Thyroid gland (tissue), 4 donors: ENCODE measurements at regions not wholly inside any gene's neighbourhood (a gene's known extent, or its start where the extent isn't known, plus 50 kb on each side); places are given as distances from the start of the nearest gene placed in this dataset.

ENCODE experiments used
- DNase-seq, 2 donors: peaks; one replicate each; pipeline ENCODE4 v3.0.0-alpha.2; 2019
- H3K27ac ChIP-seq, 3 donors: fragments of 200-600 bp; sonication (generic); 1 replicate in 2 of 3; 2 replicates in 1 of 3; pipeline ENCODE4 v1.5.1; 2016 to 2019; ENCODE audit warnings: mild to moderate bottlenecking in 1 of 3, moderate library complexity in 1 of 3
- H3K27me3 ChIP-seq: fragments of 200-600 bp; sonication (generic); one replicate; pipeline ENCODE4 v1.5.1; 2019
- H3K36me3 ChIP-seq, 2 donors: fragments of 200-600 bp; sonication (generic); one replicate each; pipeline ENCODE4 v1.5.1; 2016 to 2019
- H3K4me1 ChIP-seq, 2 donors: fragments of 200-600 bp; sonication (generic); one replicate each; pipeline ENCODE4 v1.5.1; 2017 to 2019
- H3K4me3 ChIP-seq, 3 donors: fragments of 200-600 bp; sonication (generic); replicated peaks in 1 of 3; 1 replicate in 2 of 3; 2 replicates in 1 of 3; pipeline ENCODE4 v1.5.1; 2016; ENCODE audit warnings: mild to moderate bottlenecking in 1 of 3
- H3K9me3 ChIP-seq: fragments of 200-600 bp; sonication (generic); one replicate; pipeline ENCODE4 v1.5.1; 2017
- POLR2A ChIP-seq, 2 donors: fragments of 450-650 bp; IDR thresholded peaks; one replicate each; pipeline ENCODE4 v1.6.1; 2017; ENCODE audit warnings: antibody characterized with exemption in 2 of 2, mild to moderate bottlenecking in 2 of 2, moderate library complexity in 1 of 2
- WGBS, 2 donors: methylation state at CpG; one replicate each; pipeline ENCODE4 v1.1.5; 2017; 5-methylcytosine and 5-hydroxymethylcytosine counted together
- intact Hi-C: fragments of 100-400 bp; cut with DNase I; formaldehyde crosslinking; loops from one replicate; pipeline ENCODE4 v1.15.1; 2023
- TF ChIP-seq, protein P1 (sequence below), 6 experiments: fragments of 200-600 bp in 3 of 6; fragments of 450-650 bp in 3 of 6; sonication (generic) in 3 of 6; IDR thresholded peaks; one replicate each; pipeline ENCODE4 v1.5.1; 2016 to 2019; ENCODE audit warnings: antibody characterized with exemption in 6 of 6, mild to moderate bottlenecking in 2 of 6, inconsistent platforms in 1 of 6, moderate library complexity in 1 of 6

DNA sequence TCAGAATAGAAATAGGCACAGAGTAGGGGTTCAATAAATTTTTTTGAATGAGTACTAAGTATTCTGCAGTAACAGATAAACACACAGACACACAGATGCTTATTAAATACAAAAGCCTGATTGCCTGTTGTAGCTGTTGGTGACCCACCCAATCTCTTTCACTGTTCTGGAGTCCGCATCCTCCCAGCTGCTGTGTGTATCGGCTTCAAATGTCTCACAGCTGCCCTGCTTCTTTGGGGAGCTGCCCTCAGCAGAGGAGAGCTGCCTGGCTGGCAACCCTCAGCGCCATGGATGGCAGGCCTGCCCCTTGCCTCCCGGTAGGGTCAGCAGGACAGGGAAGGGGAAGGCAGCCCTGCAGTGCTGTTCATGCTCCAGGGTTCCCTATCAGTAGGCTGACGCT lies 50.5 kb upstream of the PRNP start:
- Histone ChIP-seq H3K9me3 (no peaks in the 10 kb centered on the region), H3K4me3 (no peak overlapping the region), H3K27me3 (no peaks in the 10 kb centered on the region), H3K27ac (no peak overlapping the region), H3K36me3 (no peaks in the 10 kb centered on the region), H3K4me1 (no peaks in the 10 kb centered on the region)
- TF ChIP-seq POLR2A (IDR thresholded peaks at IDR 0.05) = no peak
- TF ChIP-seq, protein P1, sequence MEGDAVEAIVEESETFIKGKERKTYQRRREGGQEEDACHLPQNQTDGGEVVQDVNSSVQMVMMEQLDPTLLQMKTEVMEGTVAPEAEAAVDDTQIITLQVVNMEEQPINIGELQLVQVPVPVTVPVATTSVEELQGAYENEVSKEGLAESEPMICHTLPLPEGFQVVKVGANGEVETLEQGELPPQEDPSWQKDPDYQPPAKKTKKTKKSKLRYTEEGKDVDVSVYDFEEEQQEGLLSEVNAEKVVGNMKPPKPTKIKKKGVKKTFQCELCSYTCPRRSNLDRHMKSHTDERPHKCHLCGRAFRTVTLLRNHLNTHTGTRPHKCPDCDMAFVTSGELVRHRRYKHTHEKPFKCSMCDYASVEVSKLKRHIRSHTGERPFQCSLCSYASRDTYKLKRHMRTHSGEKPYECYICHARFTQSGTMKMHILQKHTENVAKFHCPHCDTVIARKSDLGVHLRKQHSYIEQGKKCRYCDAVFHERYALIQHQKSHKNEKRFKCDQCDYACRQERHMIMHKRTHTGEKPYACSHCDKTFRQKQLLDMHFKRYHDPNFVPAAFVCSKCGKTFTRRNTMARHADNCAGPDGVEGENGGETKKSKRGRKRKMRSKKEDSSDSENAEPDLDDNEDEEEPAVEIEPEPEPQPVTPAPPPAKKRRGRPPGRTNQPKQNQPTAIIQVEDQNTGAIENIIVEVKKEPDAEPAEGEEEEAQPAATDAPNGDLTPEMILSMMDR (IDR thresholded peaks at IDR 0.05) = no peak
- intact Hi-C loops = no loop called here
- WGBS, 2 donors = 84 to 94% methylated on average over 5 of the region's 5 CpGs
- no peak for DNase-seq

DNA sequence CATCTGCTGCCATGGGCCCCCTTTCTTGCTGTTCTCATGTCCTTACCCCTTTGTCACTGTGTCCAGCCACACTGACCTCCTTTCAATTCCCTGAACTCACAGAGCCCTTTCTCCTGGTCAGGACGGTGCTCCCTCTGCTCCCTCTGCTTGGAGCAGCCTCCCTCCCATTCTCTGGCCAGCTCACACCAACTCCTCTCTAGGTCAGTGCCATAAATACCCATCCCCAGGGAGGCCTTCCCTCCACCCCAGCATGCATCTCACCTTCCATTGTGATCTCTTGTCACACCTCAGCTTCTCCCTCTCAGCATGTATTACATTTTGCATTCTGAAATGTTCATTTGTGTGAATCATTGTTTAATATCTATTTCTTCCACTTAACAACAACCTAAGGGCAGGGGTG lies 50.9 kb upstream of the PRNP start:
- 56 to 65% methylated on average over 1 of the region's 1 CpG for WGBS, 2 donors
- DNase-seq = no peak
- no peaks in the 10 kb centered on the region for H3K36me3 ChIP-seq
- TF ChIP-seq, protein P1 (IDR thresholded peaks at IDR 0.05) = no peak
- TF ChIP-seq POLR2A (IDR thresholded peaks at IDR 0.05) = no peak
- H3K27me3 ChIP-seq = no peaks in the 10 kb centered on the region
- no peak overlapping the region for H3K27ac ChIP-seq
- no peak overlapping the region for H3K4me3 ChIP-seq
- intact Hi-C loops = no loop called here
- H3K9me3 ChIP-seq = no peaks in the 10 kb centered on the region
- no peaks in the 10 kb centered on the region for H3K4me1 ChIP-seq

DNA sequence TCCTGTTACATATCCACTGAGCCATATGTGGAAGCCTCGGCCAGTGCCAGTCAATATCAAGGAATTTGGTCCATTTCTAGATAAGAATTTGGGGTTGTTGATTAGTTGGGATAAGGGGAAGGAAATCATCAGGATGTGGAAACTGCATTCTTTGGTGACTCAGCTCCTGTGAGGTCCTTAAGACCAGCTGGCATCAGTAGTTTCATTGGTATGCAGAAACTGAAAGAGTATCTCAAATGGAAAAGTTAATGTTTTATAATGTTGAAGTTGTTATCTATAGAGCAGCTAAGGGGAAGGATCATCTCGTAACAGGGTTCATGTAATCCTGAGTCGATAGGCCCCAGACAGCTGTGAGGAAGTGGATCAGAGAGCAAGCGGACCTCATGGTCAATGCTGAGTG lies 52.5 kb upstream of the PRNP start:
- Histone ChIP-seq H3K27ac (no peak overlapping the region), H3K9me3 (no peaks in the 10 kb centered on the region), H3K27me3 (no peaks in the 10 kb centered on the region), H3K4me1 (no peaks in the 10 kb centered on the region), H3K4me3 (no peak overlapping the region), H3K36me3 (no peaks in the 10 kb centered on the region)
- DNase-seq = no peak
- 79 to 82% methylated on average over 4 of the region's 4 CpGs for WGBS, 2 donors
- no peak for TF ChIP-seq POLR2A (IDR thresholded peaks at IDR 0.05)
- TF ChIP-seq, protein P1 (IDR thresholded peaks at IDR 0.05) = no peak
- intact Hi-C loops = no loop called here

DNA sequence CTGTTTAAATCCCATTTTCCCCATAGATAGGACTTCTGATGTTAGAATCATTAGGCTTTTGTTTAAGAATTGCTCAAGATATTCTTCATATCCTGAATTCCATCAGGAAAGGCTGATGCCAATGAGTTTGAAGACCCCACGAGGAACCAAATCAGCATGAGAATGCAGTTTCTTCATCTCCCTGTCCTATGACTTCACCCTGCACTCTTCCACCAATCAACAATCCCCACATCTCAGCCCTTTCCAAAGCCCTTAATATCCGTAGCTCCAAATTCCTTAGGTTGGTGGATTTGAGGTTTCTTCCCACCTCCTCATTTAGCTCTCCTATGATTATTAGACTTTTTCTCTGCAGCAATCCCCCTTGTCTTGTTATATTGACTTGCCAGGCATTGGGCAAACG lies 52.9 kb upstream of the PRNP start:
- no peak overlapping the region for H3K27ac ChIP-seq
- WGBS, 2 donors = 69 to 76% methylated on average over 3 of the region's 3 CpGs

DNA sequence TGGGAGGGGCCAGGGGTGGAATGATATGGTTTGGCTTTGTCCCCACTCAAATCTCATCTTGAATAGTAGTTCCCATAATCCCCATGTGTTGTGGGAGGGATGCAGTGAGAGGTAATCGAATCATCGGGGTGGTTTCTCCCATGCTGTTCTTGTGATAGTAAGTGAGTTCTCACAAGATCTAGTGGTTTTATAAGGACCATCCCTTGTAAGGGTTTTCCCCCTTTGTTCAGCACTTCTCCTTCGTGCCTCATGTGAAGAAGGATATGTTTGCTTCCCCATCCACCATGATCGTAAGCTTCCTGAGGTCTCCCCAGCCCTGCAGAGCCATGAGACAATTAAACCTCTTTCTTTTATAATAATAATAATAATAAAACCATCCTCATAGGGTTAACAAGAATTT lies 53.4 kb upstream of the PRNP start:
- intact Hi-C loops = no loop called here
- H3K4me3 ChIP-seq = no peak overlapping the region
- no peak overlapping the region for H3K27ac ChIP-seq
- no peaks in the 10 kb centered on the region for H3K36me3 ChIP-seq
- H3K9me3 ChIP-seq = no peaks in the 10 kb centered on the region
- DNase-seq = no peak
- H3K27me3 ChIP-seq = no peaks in the 10 kb centered on the region
- 83 to 92% methylated on average over 4 of the region's 4 CpGs for WGBS, 2 donors
- H3K4me1 ChIP-seq = no peaks in the 10 kb centered on the region
- no peak for TF ChIP-seq POLR2A (IDR thresholded peaks at IDR 0.05)
- TF ChIP-seq, protein P1 (IDR thresholded peaks at IDR 0.05) = no peak

More for the DNA sequence above, 52.9 kb upstream of the PRNP start:
- DNase-seq = no peak
- no peaks in the 10 kb centered on the region for H3K27me3 ChIP-seq
- intact Hi-C loops = no loop called here
- no peaks in the 10 kb centered on the region for H3K36me3 ChIP-seq
- no peak overlapping the region for H3K4me3 ChIP-seq
- no peak for TF ChIP-seq POLR2A (IDR thresholded peaks at IDR 0.05)
- TF ChIP-seq, protein P1 (IDR thresholded peaks at IDR 0.05) = no peak
- H3K4me1 ChIP-seq = no peaks in the 10 kb centered on the region
- H3K9me3 ChIP-seq = no peaks in the 10 kb centered on the region
